ENCODE measurements at regions not wholly inside any gene's neighbourhood (a gene's known extent, or its start where the extent isn't known, plus 50 kb on each side); places are given as distances from the start of the nearest gene placed in this dataset.

DNA sequence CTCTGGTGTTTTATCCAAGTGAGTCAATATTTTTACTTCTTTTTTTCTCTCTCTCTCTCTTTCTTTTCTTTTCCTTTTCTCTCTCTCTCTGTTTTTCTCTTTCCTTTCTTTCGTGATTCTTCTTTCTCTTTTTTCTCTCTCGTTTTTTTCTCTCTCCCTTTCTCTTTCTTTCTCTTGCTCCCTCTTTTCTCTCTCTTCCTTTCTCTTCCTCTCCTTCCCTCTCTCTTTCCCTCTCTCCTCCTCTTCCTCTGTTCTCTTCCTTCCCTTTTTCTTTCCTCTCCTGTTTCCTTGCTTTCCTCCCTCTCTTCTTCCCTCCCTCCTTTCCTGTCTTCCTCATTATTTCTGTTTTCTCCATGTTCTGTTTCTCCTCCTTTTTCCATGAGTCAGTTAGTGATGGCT, 641.5 kb downstream of the FGF9 start:
- Mint-ChIP-seq H3K4me3 (ENCODE audit: unreplicated experiment) (no peak overlapping the region), H3K4me1 (ENCODE audit: low read depth, unreplicated experiment) (no peaks in the 10 kb centered on the region), H3K36me3 (ENCODE audit: unreplicated experiment) (peaks cover 5% of the 10 kb centered on the region), H3K9me3 (ENCODE audit: unreplicated experiment) (peaks cover 5% of the 10 kb centered on the region), H3K27me3 (ENCODE audit: unreplicated experiment) (no peaks in the 10 kb centered on the region), H3K27ac (ENCODE audit: unreplicated experiment) (no peak overlapping the region)
- no peak for DNase-seq
- TF ChIP-seq, protein P1, sequence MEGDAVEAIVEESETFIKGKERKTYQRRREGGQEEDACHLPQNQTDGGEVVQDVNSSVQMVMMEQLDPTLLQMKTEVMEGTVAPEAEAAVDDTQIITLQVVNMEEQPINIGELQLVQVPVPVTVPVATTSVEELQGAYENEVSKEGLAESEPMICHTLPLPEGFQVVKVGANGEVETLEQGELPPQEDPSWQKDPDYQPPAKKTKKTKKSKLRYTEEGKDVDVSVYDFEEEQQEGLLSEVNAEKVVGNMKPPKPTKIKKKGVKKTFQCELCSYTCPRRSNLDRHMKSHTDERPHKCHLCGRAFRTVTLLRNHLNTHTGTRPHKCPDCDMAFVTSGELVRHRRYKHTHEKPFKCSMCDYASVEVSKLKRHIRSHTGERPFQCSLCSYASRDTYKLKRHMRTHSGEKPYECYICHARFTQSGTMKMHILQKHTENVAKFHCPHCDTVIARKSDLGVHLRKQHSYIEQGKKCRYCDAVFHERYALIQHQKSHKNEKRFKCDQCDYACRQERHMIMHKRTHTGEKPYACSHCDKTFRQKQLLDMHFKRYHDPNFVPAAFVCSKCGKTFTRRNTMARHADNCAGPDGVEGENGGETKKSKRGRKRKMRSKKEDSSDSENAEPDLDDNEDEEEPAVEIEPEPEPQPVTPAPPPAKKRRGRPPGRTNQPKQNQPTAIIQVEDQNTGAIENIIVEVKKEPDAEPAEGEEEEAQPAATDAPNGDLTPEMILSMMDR (IDR thresholded peaks at IDR 0.05; ENCODE audit: partially characterized antibody, unreplicated experiment): no peak

DNA sequence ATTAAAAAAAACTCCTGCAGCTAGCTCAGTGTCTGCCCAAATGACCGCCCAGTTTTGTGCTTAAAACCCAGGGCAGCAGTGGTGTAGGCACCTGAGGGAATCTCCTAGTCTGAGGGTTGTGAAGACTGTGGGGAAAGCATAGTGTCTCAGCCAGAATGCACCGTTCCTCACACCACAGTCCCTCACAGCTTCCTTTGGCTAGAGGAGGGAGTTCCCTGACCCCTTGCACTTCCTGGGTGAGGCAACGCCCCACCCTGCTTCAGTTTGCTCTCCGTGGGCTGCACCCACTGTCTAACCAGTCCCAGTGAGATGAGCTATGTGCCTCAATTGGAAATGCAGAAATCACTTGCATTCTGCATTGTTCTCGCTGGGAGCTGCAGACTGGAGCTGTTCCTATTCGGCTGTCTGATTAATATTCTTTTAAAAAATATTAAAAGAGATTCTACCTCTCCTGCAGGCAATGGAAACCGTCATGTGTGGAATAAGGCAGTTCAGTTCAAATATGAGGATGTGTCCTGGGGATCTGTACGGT, 645.7 kb downstream of the FGF9 start:
- no peak overlapping the region for H3K27ac Mint-ChIP-seq (ENCODE audit: unreplicated experiment)
- peaks cover 5% of the 10 kb centered on the region for H3K9me3 Mint-ChIP-seq (ENCODE audit: unreplicated experiment)
- TF ChIP-seq, protein P1 (IDR thresholded peaks at IDR 0.05; ENCODE audit: partially characterized antibody, unreplicated experiment): no peak
- H3K36me3 Mint-ChIP-seq (ENCODE audit: unreplicated experiment): peaks cover 5% of the 10 kb centered on the region
- no peaks in the 10 kb centered on the region for H3K27me3 Mint-ChIP-seq (ENCODE audit: unreplicated experiment)
- H3K4me1 Mint-ChIP-seq (ENCODE audit: low read depth, unreplicated experiment): no peaks in the 10 kb centered on the region
- DNase-seq: no peak
- no peak overlapping the region for H3K4me3 Mint-ChIP-seq (ENCODE audit: unreplicated experiment)

DNA sequence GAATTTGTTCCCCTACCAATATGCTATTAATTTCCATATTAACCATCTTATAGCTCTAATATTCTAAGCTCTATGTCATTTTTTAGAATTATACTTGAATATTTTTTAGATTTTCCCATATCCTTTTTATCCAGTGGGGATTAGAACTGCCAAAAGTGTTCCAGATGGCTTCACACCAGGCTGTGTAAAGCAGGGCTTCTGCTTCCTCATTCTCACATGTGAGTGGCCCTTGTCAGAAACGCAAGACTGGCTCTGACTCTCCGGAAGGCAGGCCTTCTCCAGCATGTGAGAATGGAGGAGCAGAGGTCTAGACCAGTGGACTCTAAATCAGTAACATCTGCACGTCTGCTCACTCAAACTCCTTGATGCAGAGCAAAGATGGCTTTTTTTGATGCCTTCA, 650.1 kb downstream of the FGF9 start:
- no peak overlapping the region for H3K4me3 Mint-ChIP-seq (ENCODE audit: unreplicated experiment)
- H3K9me3 Mint-ChIP-seq (ENCODE audit: unreplicated experiment): no peaks in the 10 kb centered on the region
- no peaks in the 10 kb centered on the region for H3K4me1 Mint-ChIP-seq (ENCODE audit: low read depth, unreplicated experiment)
- TF ChIP-seq, protein P1 (IDR thresholded peaks at IDR 0.05; ENCODE audit: partially characterized antibody, unreplicated experiment): no peak
- no peaks in the 10 kb centered on the region for H3K27me3 Mint-ChIP-seq (ENCODE audit: unreplicated experiment)
- no peaks in the 10 kb centered on the region for H3K36me3 Mint-ChIP-seq (ENCODE audit: unreplicated experiment)
- peak overlapping the region; percentile 65 for H3K27ac Mint-ChIP-seq (ENCODE audit: unreplicated experiment)
- no peak for DNase-seq

DNA sequence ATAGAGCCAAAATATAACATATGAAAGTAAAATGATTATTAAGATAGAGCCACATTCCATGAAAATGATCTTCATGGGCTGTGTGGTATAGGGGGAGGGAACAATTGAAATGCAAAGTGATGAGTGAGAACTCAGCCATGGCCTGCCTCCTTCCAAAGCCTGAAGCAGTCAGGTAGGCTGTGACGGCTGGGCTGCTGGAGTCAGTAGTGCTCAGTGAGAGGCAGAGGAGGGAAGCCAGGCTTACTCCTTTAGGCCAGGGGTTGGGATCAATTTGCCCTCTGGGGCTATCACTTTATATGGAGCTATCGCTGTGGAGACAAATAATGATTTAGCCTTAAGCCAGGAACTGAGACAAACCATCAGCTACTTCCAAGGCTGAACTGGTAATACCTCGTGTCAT, 654.9 kb downstream of the FGF9 start:
- no peaks in the 10 kb centered on the region for H3K9me3 Mint-ChIP-seq (ENCODE audit: unreplicated experiment)
- H3K27ac Mint-ChIP-seq (ENCODE audit: unreplicated experiment): no peak overlapping the region
- TF ChIP-seq, protein P1 (IDR thresholded peaks at IDR 0.05; ENCODE audit: partially characterized antibody, unreplicated experiment): no peak
- H3K27me3 Mint-ChIP-seq (ENCODE audit: unreplicated experiment): no peaks in the 10 kb centered on the region
- DNase-seq: no peak
- no peak overlapping the region for H3K4me3 Mint-ChIP-seq (ENCODE audit: unreplicated experiment)
- no peaks in the 10 kb centered on the region for H3K36me3 Mint-ChIP-seq (ENCODE audit: unreplicated experiment)
- no peaks in the 10 kb centered on the region for H3K4me1 Mint-ChIP-seq (ENCODE audit: low read depth, unreplicated experiment)

DNA sequence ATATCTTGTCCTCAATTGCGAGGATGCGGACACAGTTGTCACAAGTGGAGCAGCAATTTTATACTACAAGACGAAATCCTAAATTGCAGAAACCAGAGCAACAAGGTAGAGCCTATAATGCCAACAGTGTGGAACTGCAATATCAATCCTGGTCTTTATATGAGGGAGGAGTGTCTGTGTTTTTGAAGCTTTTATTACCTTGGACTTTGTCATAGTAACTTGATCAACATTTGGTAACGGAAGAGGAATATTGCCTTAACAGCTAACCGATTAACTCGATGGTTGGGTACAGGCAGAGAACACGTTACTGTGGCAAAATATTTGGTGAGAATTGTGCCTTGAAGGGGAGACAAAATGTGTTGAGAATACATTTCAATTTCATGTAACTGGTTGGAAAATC, 661.5 kb downstream of the FGF9 start:
- peaks cover 3% of the 10 kb centered on the region for H3K4me1 Mint-ChIP-seq (ENCODE audit: low read depth, unreplicated experiment)
- no peaks in the 10 kb centered on the region for H3K9me3 Mint-ChIP-seq (ENCODE audit: unreplicated experiment)
- no peak overlapping the region for H3K27ac Mint-ChIP-seq (ENCODE audit: unreplicated experiment)

More for the DNA sequence above, 661.5 kb downstream of the FGF9 start:
- DNase-seq: no peak
- Mint-ChIP-seq H3K4me3 (ENCODE audit: unreplicated experiment) (no peak overlapping the region), H3K36me3 (ENCODE audit: unreplicated experiment) (no peaks in the 10 kb centered on the region), H3K27me3 (ENCODE audit: unreplicated experiment) (no peaks in the 10 kb centered on the region)
- TF ChIP-seq, protein P1 (IDR thresholded peaks at IDR 0.05; ENCODE audit: partially characterized antibody, unreplicated experiment): no peak

All from glutamatergic neuron (in vitro differentiated cells).